ENCODE measurements at regions not wholly inside any gene's neighbourhood (a gene's known extent, or its start where the extent isn't known, plus 50 kb on each side); places are given as distances from the start of the nearest gene placed in this dataset.
"Not testable (repeated sequence)": the region's sequence is repeated elsewhere in the genome, so short reads cannot be mapped to it uniquely, and the experiment has no call there.

DNA sequence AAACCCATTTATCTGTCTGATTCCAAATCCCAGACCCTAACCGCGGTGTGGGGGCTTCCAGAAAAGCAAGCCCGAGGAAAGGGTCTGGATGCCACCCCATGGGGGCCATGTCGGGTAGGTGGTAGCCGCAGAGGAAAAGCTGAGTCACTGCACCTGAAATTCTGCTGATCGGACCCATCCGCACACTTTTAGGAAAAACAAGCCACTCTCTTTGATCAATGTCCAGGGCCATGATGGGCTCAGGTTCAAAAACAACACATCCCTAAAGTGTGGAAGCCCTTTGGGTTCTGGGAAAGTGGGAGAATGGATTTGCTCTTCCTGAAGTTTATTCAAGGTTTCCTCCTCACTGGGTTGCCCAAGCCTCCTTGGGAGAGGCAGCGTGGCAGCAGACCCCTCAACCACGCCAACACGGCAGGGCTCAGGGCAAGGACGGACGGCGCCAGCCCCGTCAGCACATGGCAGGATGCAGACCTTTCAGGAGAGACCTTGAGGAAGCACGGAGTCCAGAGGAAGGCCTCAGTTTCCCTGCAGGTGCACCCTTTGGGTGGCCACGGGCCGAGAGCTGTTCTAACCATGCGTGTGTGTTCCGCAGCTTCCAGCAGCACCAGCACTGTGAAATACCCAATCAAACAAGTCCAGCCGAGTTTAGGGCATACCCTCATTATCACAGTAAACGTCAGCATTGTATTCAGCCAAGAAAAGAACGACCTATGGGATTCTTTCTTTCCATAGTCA lies 367.0 kb downstream of the FOXL1 start:
- DNase-seq, result no peak

DNA sequence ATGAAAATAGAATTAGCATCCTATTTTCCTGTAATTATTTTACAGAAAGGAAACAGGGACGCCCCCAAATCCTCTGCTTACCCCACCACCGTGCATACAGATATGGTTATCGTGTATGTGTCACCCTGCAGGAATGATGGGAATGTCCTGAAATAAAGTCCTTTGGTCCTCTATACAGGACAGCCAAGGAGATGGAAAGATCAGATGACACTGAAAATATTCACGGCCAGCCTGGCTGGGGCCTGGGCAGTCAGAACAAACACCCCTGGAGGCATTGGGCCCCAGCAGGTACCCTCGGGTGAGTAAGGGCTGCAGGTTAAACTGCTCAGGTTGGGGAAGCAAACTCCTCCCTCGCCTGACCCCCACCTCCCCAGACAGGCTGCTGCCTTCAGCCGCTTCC lies 368.0 kb downstream of the FOXL1 start:
- DNase-seq, result no peak

DNA sequence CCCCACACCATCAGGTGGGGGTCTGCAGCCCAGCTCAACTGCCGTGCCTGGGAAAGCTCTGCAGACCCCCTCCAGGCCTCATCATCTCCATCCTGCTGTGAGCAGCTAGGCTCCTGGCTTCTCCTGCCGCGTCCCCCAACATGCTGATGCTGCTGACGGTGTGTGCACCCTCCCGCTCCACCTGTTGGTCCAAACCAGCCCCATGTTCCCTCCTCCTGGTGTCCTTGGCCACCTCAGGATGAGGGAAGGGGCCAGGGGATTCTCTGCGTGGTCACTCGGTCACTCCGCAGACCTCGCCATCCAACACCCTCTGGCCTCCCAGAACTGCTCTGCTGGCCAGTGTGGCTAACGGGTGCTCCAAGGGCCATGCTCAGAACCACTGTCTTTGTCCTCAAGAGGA lies 368.6 kb downstream of the FOXL1 start:
- DNase-seq, result no peak

GRCh38 chr16:86948046-86948445 lies 369.1 kb downstream of the C16orf95 start:
- no peak for DNase-seq

DNA sequence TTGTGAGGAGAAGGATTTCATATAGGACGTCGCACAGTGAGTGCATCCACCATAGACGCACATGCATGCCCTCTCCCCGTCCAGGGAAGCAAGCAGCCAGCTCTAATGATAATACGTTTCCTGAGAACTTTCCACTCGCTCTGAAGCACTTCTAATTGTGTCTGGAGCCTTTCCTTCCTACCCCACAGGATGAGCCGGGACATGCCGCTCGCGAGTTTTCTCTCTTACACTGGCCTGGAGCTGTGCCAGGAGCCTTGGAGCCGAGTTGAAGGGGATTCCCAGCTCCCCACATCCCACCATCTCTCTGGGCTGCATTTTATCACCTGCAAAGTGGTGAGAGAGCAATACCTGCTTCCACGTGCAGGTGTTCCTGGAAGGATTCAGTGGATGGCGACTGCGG lies 368.1 kb downstream of the C16orf95 start:
- DNase-seq, result no peak

DNA sequence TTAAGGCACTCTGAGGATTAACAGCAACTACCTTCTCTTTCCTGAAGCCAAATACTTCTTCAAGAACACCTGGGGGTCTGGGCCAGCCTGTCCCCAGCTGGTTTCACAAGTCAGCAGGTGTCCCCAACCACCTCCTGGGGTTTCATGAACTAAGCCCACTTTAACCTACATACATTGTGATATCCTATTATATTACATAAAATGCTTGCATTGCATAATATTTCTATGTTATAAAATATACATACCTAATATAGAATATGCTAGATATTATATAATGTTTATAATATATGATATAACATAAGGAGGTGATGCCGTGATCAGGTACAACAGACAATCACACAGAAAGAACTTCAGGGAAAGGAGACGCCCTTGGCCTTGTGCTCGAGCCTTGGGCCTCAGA lies 367.6 kb downstream of the C16orf95 start:
- DNase-seq, result no peak

- no peak for DNase-seq
These were observed 366.0 kb downstream of the C16orf95 start for GRCh38 chr16:86951041-86951822.

DNA sequence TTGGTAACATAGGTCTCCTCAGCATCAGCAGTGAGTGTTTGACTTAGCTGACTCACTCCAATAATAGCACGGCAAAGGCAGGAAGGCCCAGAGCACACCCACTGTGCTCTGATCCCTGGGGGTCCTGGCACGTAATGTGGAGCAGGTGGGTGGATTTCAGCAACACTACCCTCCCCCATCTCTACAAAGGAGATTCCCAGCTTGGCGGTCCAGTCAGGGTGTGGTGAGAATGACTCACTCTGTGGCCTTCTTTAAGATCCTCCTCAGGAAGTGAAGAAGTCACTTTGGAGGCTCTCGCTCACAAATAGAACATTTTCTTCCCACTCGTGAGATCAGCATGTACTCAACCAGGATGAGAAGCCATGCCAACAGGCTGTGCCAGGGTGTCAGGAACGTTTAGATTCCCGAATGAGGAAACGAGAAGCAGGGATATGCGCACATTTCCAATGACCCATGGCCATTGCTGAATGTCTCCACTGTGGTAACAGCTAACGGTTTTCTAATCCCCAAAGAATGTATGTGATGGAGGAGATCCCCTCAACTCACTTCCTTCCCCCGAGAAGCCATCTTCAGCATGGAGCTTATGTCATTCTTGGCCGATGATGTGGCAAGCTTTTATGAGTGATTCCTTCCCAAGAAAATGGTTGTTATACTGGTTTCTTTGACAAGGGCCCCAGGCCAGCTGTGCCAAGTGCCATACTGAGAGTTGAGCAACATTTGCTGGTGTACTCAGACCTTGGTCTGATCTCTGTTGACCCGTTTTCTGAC lies 365.2 kb downstream of the C16orf95 start:
- no peak for DNase-seq

DNA sequence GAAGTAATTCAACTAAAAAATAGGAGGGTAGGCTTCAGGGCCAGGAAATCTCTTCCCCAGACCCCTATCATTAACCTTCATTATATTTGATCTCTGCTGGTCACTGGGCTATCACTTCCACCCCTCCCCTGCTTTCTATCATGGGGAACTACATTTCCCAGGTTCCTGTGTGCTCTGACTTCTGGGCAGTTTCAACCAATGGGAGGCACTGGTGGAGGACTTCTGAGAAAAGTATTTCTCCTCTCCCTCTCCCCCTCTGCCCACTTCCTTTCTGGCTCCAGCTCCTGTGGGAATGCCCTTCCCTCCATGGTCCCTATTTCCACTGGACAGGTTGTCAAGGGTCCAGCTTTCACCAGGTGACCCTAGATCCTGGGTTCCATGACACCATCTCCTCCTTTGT lies 364.4 kb downstream of the C16orf95 start:
- DNase-seq, result no peak

- no peak for DNase-seq
These were observed 363.4 kb downstream of the C16orf95 start for GRCh38 chr16:86953631-86954391.

- no peak for DNase-seq
These were observed 361.9 kb downstream of the C16orf95 start for GRCh38 chr16:86955136-86955855.

GRCh38 chr16:86956437-86956836 lies 360.8 kb downstream of the C16orf95 start:
- DNase-seq, result no peak

DNA sequence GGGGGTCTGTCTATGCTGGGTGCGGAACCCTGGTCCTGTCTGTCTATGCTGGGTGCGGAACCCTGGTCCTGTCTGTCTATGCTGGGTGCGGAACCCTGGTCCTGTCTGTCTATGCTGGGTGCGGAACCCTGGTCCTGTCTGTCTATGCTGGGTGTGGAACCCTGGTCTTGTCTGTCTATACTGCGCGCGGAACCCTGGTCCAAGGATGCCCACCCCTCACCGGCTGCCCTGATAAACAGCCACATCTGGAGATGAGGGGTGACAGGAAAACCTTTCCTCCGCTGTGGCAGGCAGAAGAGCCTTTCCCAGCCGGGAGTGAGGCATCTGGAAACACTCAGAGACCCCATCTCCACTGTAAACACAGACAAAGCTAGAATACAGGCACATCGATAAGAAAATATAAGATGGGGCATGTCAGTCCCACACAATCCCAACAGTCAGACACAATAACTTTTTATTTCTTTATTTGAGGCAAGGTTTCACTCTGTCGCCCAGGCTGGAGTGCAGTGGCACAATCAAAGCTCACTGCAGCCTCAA lies 359.5 kb downstream of the C16orf95 start:
- not testable (repeated sequence) for DNase-seq

DNA sequence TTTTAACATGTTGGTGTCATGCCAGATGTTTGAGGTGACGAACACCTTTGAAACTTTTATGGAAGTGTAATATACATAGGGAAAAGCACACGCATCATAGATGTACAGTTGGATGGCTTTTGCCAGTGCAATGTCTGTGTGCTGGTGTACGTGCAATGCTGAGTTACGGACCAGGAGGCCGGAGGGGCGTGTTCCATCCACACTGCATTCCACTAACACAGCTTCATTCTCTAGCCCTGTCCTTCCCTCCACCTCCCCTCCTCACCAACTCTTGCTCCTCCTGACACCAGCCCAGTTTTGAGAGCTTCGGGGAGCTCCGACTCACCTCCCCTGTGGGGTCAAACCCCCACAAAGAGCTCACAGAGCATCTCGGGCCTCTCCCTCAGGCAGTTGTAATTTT lies 358.8 kb downstream of the C16orf95 start:
- DNase-seq, result no peak

DNA sequence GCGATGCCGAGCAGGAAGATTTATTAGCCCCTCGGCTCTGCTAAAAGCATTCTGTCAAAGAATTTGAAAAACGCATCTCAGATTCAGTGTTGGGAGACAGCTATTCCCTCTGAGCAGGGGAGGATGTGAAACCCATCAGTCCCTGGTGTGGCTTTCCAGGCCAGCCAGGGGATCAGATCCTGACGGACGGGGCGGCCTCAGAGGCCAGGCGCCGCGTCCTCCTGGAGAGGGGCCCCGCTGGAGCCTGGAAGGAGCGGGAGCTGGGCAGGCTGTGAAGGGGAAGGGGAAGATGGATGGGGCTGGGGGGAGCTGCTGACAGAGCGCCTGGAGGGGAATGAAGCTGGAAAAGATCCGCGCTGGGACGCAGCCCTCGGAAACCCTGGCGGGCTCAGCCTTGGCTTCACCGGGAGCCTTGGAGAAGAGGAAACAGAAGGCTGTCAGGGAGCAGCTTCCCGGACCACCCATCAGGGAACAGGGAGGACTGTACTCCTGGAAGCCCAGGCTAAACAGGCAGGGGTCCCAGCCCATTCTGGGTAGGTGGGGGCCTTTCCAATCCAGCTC lies 358.0 kb downstream of the C16orf95 start:
- DNase-seq, result no peak

GRCh38 chr16:86959729-86960128 lies 357.5 kb downstream of the C16orf95 start:
- no peak for DNase-seq

DNA sequence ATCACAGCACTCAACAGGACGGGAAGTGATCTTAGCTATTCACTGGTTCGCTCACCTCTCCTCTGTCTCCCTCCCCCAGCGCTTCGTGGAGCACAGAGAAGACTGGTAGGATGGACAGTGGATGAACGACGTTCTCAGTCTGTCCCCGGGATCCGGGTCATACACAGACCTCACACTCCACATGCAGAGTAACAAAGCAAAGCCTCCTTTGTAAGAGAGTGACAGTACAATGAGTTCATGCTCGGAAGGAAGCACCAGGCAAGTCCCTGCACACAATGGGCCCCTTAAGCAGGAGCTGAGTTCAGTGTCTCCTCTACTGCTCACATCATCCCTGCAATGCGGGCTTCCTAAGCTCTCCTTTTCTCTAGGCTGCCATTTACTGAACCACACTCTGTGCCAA lies 356.9 kb downstream of the C16orf95 start:
- no peak for DNase-seq

GRCh38 chr16:86961171-86961601 lies 356.0 kb downstream of the C16orf95 start:
- DNase-seq, result no peak

- no peak for DNase-seq
These were observed 354.9 kb downstream of the C16orf95 start for GRCh38 chr16:86962259-86962658.

GRCh38 chr16:86962913-86963312 lies 354.3 kb downstream of the C16orf95 start:
- no peak for DNase-seq
